H9 (cell line): ENCODE measurements at regions not wholly inside any gene's neighbourhood (a gene's known extent, or its start where the extent isn't known, plus 50 kb on each side); places are given as distances from the start of the nearest gene placed in this dataset.

ENCODE experiments used
- DNase-seq: peaks from one replicate; pipeline ENCODE4 v3.0.0-alpha.2; 2017
- H2AFZ ChIP-seq: one replicate; pipeline ENCODE4 v1.6.1; 2013; ENCODE audit warnings: mild to moderate bottlenecking, low read length, control low read depth, moderate library complexity
- H2AK5ac ChIP-seq: 2 replicates; pipeline ENCODE4 v1.6.1; 2013; ENCODE audit warnings: low read length, control low read depth, mixed read lengths; ENCODE audit not compliant: insufficient read length
- H2BK120ac ChIP-seq: one replicate; pipeline ENCODE4 v1.6.1; 2013; ENCODE audit warnings: low read depth, mild to moderate bottlenecking, low read length, control low read depth, inconsistent platforms; ENCODE audit not compliant: poor library complexity, severe bottlenecking
- H2BK12ac ChIP-seq: 2 replicates; pipeline ENCODE4 v1.6.1; 2013; ENCODE audit warnings: low read length, control low read depth, mixed read lengths, low read depth; ENCODE audit not compliant: insufficient read length
- H2BK15ac ChIP-seq: 2 replicates; pipeline ENCODE4 v1.6.1; 2013; ENCODE audit warnings: low read depth, low read length, control low read depth
- H2BK20ac ChIP-seq: one replicate; pipeline ENCODE4 v1.6.1; 2013; ENCODE audit warnings: low read depth, mild to moderate bottlenecking, low read length, control low read depth, inconsistent platforms; ENCODE audit not compliant: poor library complexity, severe bottlenecking
- H2BK5ac ChIP-seq: 2 replicates; pipeline ENCODE4 v1.6.1; 2013; ENCODE audit warnings: low read length, control low read depth, mixed read lengths; ENCODE audit not compliant: insufficient read length
- H3K14ac ChIP-seq: 2 replicates; pipeline ENCODE4 v1.6.1; 2013; ENCODE audit warnings: low read length, control low read depth; ENCODE audit not compliant: insufficient read depth
- H3K18ac ChIP-seq: 2 replicates; pipeline ENCODE4 v1.6.1; 2013; ENCODE audit warnings: low read depth, mild to moderate bottlenecking, mixed read lengths, low read length, control low read depth; ENCODE audit not compliant: insufficient read length
- H3K23ac ChIP-seq: 2 replicates; pipeline ENCODE4 v1.6.1; 2013; ENCODE audit warnings: low read length, control low read depth, mixed read lengths, low read depth; ENCODE audit not compliant: insufficient read length
- H3K23me2 ChIP-seq: 2 replicates; pipeline ENCODE4 v1.6.1; 2013; ENCODE audit warnings: low read depth, mild to moderate bottlenecking, mixed read lengths, low read length, control low read depth; ENCODE audit not compliant: insufficient read length, poor library complexity, severe bottlenecking
- H3K27ac ChIP-seq: 2 replicates; pipeline ENCODE4 v1.5.1; 2013; ENCODE audit warnings: low read length, control low read depth, mixed read lengths, low read depth; ENCODE audit not compliant: insufficient read length
- H3K27me3 ChIP-seq: 2 replicates; pipeline ENCODE4 v1.6.1; 2013; ENCODE audit warnings: low read length, control low read depth, inconsistent platforms; ENCODE audit not compliant: insufficient read depth
- H3K4ac ChIP-seq: 2 replicates; pipeline ENCODE4 v1.6.1; 2013; ENCODE audit warnings: low read depth, mild to moderate bottlenecking, control low read depth, inconsistent platforms, low read length, moderate library complexity
- H3K4me1 ChIP-seq: 2 replicates; pipeline ENCODE4 v1.6.1; 2013; ENCODE audit warnings: low read length, control low read depth, inconsistent platforms; ENCODE audit not compliant: insufficient read depth
- H3K4me2 ChIP-seq: 2 replicates; pipeline ENCODE4 v1.6.1; 2013; ENCODE audit warnings: low read length, control low read depth, mixed read lengths; ENCODE audit not compliant: insufficient read length, insufficient read depth
- H3K56ac ChIP-seq: 2 replicates; pipeline ENCODE4 v1.6.1; 2013; ENCODE audit warnings: low read depth, mild to moderate bottlenecking, mixed read lengths, low read length, control low read depth; ENCODE audit not compliant: insufficient read length
- H3K79me1 ChIP-seq: 2 replicates; pipeline ENCODE4 v1.6.1; 2013; ENCODE audit warnings: low read depth, mild to moderate bottlenecking, moderate library complexity, low read length, control low read depth, inconsistent platforms; ENCODE audit not compliant: insufficient read depth, poor library complexity, severe bottlenecking
- H3K79me2 ChIP-seq: 2 replicates; pipeline ENCODE4 v1.6.1; 2013; ENCODE audit warnings: low read length, control low read depth, inconsistent platforms; ENCODE audit not compliant: insufficient read depth
- H3K9ac ChIP-seq: 2 replicates; pipeline ENCODE4 v1.6.1; 2013; ENCODE audit warnings: low read length, control low read depth, mixed read lengths; ENCODE audit not compliant: insufficient read length; ENCODE audit errors: extremely low read depth
- H3K9me3 ChIP-seq: one replicate; pipeline ENCODE4 v1.6.1; 2013; ENCODE audit warnings: low read depth, low read length, inconsistent platforms; ENCODE audit not compliant: control insufficient read depth
- H3T11ph ChIP-seq: one replicate; pipeline ENCODE4 v1.6.1; 2013; ENCODE audit warnings: mild to moderate bottlenecking, low read length, control low read depth, inconsistent platforms
- H4K20me1 ChIP-seq: one replicate; pipeline ENCODE4 v1.6.1; 2013; ENCODE audit not compliant: control insufficient read depth, insufficient read length, insufficient read depth
- H4K5ac ChIP-seq: 2 replicates; pipeline ENCODE4 v1.6.1; 2013; ENCODE audit warnings: low read depth, mild to moderate bottlenecking, mixed read lengths, low read length, control low read depth; ENCODE audit not compliant: insufficient read length
- H4K8ac ChIP-seq: replicated peaks from 2 replicates; pipeline ENCODE4 v1.6.1; 2013; ENCODE audit warnings: low read length, control low read depth, mixed read lengths, low read depth; ENCODE audit not compliant: insufficient read length
- H4K91ac ChIP-seq: 2 replicates; pipeline ENCODE4 v1.6.1; 2013; ENCODE audit warnings: low read depth, mild to moderate bottlenecking, moderate library complexity, mixed read lengths, low read length, control low read depth; ENCODE audit not compliant: insufficient read length
- H3K27ac Mint-ChIP-seq, 3 experiments: 2 replicates in 2 of 3; 3 replicates in 1 of 3; pipeline ENCODE4 v1.8.0; 2020 to 2021; ENCODE audit warnings: mixed read lengths in 3 of 3, mild to moderate bottlenecking in 1 of 3, moderate library complexity in 1 of 3
- H3K27me3 Mint-ChIP-seq: 2 replicates; pipeline ENCODE4 v1.8.0; 2021; ENCODE audit warnings: low read depth, mild to moderate bottlenecking, moderate library complexity, mixed read lengths
- H3K36me3 Mint-ChIP-seq, 3 experiments: 2 replicates in 2 of 3; 3 replicates in 1 of 3; pipeline ENCODE4 v1.8.0; 2020 to 2021; ENCODE audit warnings: low read depth in 3 of 3, mixed read lengths in 3 of 3; ENCODE audit not compliant: insufficient read depth in 1 of 3
- H3K4me1 Mint-ChIP-seq, 2 experiments: 2 replicates each; pipeline ENCODE4 v1.8.0; 2020; ENCODE audit warnings: mixed read lengths in 2 of 2
- H3K4me3 Mint-ChIP-seq, 2 experiments: 2 replicates in 1 of 2; 3 replicates in 1 of 2; pipeline ENCODE4 v1.8.0; 2020 to 2021; ENCODE audit warnings: mild to moderate bottlenecking in 2 of 2, mixed read lengths in 2 of 2, moderate library complexity in 1 of 2
- H3K9me3 Mint-ChIP-seq, 2 experiments: 2 replicates in 1 of 2; 3 replicates in 1 of 2; pipeline ENCODE4 v1.8.0; 2020; ENCODE audit warnings: mild to moderate bottlenecking in 2 of 2, mixed read lengths in 2 of 2, moderate library complexity in 1 of 2
- CTCF ChIP-seq: fragments of 200-600 bp; sonication (generic); conservative IDR thresholded peaks from 3 replicates; pipeline ENCODE4 v1.8.0; 2021; ENCODE audit warnings: antibody characterized with exemption, mild to moderate bottlenecking
- WGBS: extraction: QIAGEN DNeasy Blood & Tissue Kit; methylation state at CpG from one replicate; pipeline ENCODE4 v1.1.7; 2013; ENCODE audit warnings: missing lambda C conversion rate, low lambda C conversion rate, mixed read lengths; ENCODE audit not compliant: insufficient read length; ENCODE audit errors: extremely low coverage; 5-methylcytosine and 5-hydroxymethylcytosine counted together

DNA sequence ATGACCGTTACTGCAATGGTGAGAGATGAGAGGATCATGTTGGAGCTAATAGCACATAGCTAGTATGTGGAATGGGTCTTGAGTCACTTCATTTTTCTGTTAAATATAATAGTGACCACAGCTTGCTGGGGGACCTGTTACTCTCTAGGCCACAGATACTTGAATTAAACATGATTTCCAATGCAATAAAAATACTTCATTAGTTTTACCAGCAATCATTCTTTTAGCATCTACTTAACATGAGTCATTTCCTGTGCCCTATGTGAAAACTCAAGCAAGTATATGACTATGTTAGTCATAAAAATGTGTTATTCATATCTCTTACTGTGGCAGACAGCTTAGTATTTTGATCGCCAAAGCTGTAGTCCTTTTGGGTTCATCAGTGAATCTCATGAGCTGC is 798.8 kb downstream of the SLC16A7 start:
- no peak overlapping the region for H2BK5ac ChIP-seq
- no peak overlapping the region for H3K4me2 ChIP-seq
- TF ChIP-seq CTCF: no peak
- no peak overlapping the region for H2BK120ac ChIP-seq
- no peak overlapping the region for H3K27ac Mint-ChIP-seq
- no peak overlapping the region for H3K56ac ChIP-seq
- H4K8ac ChIP-seq: no peak overlapping the region
- no peak overlapping the region for H3T11ph ChIP-seq
- no peaks in the 10 kb centered on the region for H3K23me2 ChIP-seq
- H3K9me3 Mint-ChIP-seq: peaks cover 0 to 11% of the 10 kb centered on the region in 2 experiments; a peak in 4 of 5 replicates
- no peaks in the 10 kb centered on the region for H3K27me3 Mint-ChIP-seq
- H2AK5ac ChIP-seq: no peak overlapping the region
- no CpG with 5 or more reads among the region's 2 CpGs for WGBS
- H3K23ac ChIP-seq: no peak overlapping the region
- no peak overlapping the region for H2AFZ ChIP-seq
- H3K27ac ChIP-seq: no peak overlapping the region
- no peaks in the 10 kb centered on the region for H3K9me3 ChIP-seq
- H4K91ac ChIP-seq: no peak overlapping the region
- H3K9ac ChIP-seq: no peak overlapping the region
- no peaks in the 10 kb centered on the region for H3K27me3 ChIP-seq
- H3K79me1 ChIP-seq: no peaks in the 10 kb centered on the region
- no peak overlapping the region for H3K18ac ChIP-seq
- no peaks in the 10 kb centered on the region for H3K4me1 ChIP-seq
- no peak overlapping the region for H2BK20ac ChIP-seq
- no peak overlapping the region for H3K4ac ChIP-seq
- no peak overlapping the region for H2BK12ac ChIP-seq
- no peak overlapping the region for H2BK15ac ChIP-seq
- no peaks in the 10 kb centered on the region for H3K4me1 Mint-ChIP-seq
- no peaks in the 10 kb centered on the region for H4K20me1 ChIP-seq
- H3K14ac ChIP-seq: no peak overlapping the region
- H4K5ac ChIP-seq: no peak overlapping the region
- H3K4me3 Mint-ChIP-seq: no peak overlapping the region
- no peak for DNase-seq
- H3K36me3 Mint-ChIP-seq: peaks cover 0 to 2% (median 0%) of the 10 kb centered on the region in 3 experiments; a peak in 1 of 7 replicates
- H3K79me2 ChIP-seq: no peaks in the 10 kb centered on the region
